ENCODE measurements at regions not wholly inside any gene's neighbourhood (a gene's known extent, or its start where the extent isn't known, plus 50 kb on each side); places are given as distances from the start of the nearest gene placed in this dataset.

DNA sequence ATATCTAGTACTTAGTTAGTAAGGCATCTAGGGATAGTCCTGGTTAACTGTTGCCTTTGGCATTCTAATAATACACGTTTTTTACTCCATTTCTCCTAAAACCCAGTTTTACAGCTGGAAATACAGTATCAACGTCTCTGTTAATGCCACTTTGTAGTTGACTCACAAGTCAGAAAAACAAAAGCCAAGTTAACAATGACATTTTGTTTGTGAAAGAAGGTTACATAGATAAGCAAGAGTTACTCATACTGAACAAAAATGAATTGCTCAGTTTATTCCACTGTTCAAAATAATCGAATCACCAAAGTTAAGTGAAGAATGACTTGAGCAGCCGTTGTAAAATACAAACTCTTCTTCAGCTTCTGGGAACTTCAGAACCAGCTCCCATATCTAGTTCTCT lies 540.3 kb downstream of the ETS1 start:
- Histone ChIP-seq H3K27me3 (ENCODE audit: control insufficient read depth in 3 of 3, insufficient read depth in 3 of 3, low read length in 2 of 3) (no peaks in the 10 kb centered on the region), H3K27ac (ENCODE audit: low read depth in 1 of 2, low read length in 1 of 2) (no peak overlapping the region), H3K9me3 (ENCODE audit: control insufficient read depth in 4 of 4, insufficient read depth in 3 of 4, low read length in 3 of 4) (no peaks in the 10 kb centered on the region), H3K9ac (ENCODE audit: insufficient read depth in 1 of 2, low read length in 2 of 2) (no peak overlapping the region), H3K4me1 (ENCODE audit: control insufficient read depth in 5 of 5, insufficient read depth in 5 of 5, low read length in 5 of 5) (no peaks in the 10 kb centered on the region), H3K4me3 (no peak overlapping the region), H3K36me3 (ENCODE audit: control insufficient read depth in 4 of 4, insufficient read depth in 4 of 4, low read length in 4 of 4) (no peaks in the 10 kb centered on the region)
- WGBS, 2 donors, result 85 to 88% methylated on average over 4 of the region's 4 CpGs
- ATAC-seq (ENCODE audit: insufficient read depth, low FRiP score) (no peak), DNase-seq (no peak)
- TF ChIP-seq, protein P1, sequence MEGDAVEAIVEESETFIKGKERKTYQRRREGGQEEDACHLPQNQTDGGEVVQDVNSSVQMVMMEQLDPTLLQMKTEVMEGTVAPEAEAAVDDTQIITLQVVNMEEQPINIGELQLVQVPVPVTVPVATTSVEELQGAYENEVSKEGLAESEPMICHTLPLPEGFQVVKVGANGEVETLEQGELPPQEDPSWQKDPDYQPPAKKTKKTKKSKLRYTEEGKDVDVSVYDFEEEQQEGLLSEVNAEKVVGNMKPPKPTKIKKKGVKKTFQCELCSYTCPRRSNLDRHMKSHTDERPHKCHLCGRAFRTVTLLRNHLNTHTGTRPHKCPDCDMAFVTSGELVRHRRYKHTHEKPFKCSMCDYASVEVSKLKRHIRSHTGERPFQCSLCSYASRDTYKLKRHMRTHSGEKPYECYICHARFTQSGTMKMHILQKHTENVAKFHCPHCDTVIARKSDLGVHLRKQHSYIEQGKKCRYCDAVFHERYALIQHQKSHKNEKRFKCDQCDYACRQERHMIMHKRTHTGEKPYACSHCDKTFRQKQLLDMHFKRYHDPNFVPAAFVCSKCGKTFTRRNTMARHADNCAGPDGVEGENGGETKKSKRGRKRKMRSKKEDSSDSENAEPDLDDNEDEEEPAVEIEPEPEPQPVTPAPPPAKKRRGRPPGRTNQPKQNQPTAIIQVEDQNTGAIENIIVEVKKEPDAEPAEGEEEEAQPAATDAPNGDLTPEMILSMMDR (IDR thresholded peaks at IDR 0.05; ENCODE audit: control extremely low read depth, extremely low read depth), result no peak

DNA sequence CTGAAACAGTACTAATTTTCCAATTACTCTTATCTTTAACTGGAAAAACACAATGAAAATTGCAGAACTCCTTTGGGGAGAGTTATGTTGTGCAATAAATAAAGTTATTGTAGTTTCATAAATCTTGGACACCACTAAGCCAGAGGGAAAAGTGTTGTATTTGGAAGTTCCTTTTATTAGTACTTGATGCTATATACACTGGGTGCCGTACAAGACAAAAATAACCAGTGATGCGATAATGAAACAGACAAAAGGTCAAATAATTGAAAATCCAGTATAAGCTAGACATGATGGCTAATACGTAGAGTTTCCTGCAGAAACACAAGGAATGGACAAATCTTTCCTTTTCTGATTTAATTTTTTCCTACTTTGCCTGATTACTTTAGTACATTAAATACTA lies 541.1 kb downstream of the ETS1 start:
- H3K27ac ChIP-seq (ENCODE audit: low read depth in 1 of 2, low read length in 1 of 2), result no peak overlapping the region
- H3K36me3 ChIP-seq (ENCODE audit: control insufficient read depth in 4 of 4, insufficient read depth in 4 of 4, low read length in 4 of 4), result no peaks in the 10 kb centered on the region
- no peak overlapping the region for H3K4me3 ChIP-seq
- H3K27me3 ChIP-seq (ENCODE audit: control insufficient read depth in 3 of 3, insufficient read depth in 3 of 3, low read length in 2 of 3), result no peaks in the 10 kb centered on the region
- 80 to 85% methylated on average over 3 of the region's 3 CpGs for WGBS, 2 donors
- DNase-seq, result no peak
- TF ChIP-seq, protein P1 (IDR thresholded peaks at IDR 0.05; ENCODE audit: control extremely low read depth, extremely low read depth), result no peak
- no peak for ATAC-seq (ENCODE audit: insufficient read depth, low FRiP score)
- no peak overlapping the region for H3K9ac ChIP-seq (ENCODE audit: insufficient read depth in 1 of 2, low read length in 2 of 2)
- no peaks in the 10 kb centered on the region for H3K4me1 ChIP-seq (ENCODE audit: control insufficient read depth in 5 of 5, insufficient read depth in 5 of 5, low read length in 5 of 5)
- no peaks in the 10 kb centered on the region for H3K9me3 ChIP-seq (ENCODE audit: control insufficient read depth in 4 of 4, insufficient read depth in 3 of 4, low read length in 3 of 4)

DNA sequence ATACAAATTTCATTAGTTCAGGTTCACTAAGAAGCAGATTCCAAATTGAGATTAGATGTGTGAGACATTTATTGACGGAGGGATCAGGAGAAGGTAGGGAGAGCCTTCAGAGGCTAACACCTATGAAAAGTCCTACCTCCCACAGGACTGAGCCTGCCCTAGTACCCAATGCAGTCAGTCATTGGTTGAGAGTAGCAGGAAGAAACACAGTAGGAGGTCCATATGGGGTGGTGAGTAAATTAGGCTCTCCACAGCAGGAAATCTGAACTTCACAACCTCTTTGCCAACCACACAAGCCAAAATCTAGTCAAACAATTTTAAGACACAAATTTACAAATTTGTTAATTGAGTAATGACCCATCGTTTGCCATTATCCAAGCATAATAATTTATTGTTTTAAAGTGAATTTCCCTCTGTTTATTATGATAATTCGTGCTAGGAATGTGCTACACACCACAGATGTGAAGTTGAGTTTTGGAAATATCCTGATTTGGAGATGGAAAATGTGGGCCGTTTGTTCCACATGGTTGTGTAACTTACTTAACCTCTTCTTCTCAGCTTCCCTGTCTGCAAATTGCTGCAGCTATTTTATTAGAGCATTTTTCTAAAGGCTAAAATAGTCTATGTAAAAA lies 542.1 kb downstream of the ETS1 start:
- TF ChIP-seq, protein P1 (IDR thresholded peaks at IDR 0.05; ENCODE audit: control extremely low read depth, extremely low read depth), result no peak
- Histone ChIP-seq H3K27ac (ENCODE audit: low read depth in 1 of 2, low read length in 1 of 2) (no peak overlapping the region), H3K36me3 (ENCODE audit: control insufficient read depth in 4 of 4, insufficient read depth in 4 of 4, low read length in 4 of 4) (no peaks in the 10 kb centered on the region), H3K27me3 (ENCODE audit: control insufficient read depth in 3 of 3, insufficient read depth in 3 of 3, low read length in 2 of 3) (no peaks in the 10 kb centered on the region), H3K9ac (ENCODE audit: insufficient read depth in 1 of 2, low read length in 2 of 2) (no peak overlapping the region), H3K4me1 (ENCODE audit: control insufficient read depth in 5 of 5, insufficient read depth in 5 of 5, low read length in 5 of 5) (no peaks in the 10 kb centered on the region), H3K9me3 (ENCODE audit: control insufficient read depth in 4 of 4, insufficient read depth in 3 of 4, low read length in 3 of 4) (no peaks in the 10 kb centered on the region), H3K4me3 (no peak overlapping the region)
- ATAC-seq (ENCODE audit: insufficient read depth, low FRiP score), result no peak
- 29 to 56% methylated on average over 4 of the region's 4 CpGs for WGBS, 2 donors
- DNase-seq, result no peak

DNA sequence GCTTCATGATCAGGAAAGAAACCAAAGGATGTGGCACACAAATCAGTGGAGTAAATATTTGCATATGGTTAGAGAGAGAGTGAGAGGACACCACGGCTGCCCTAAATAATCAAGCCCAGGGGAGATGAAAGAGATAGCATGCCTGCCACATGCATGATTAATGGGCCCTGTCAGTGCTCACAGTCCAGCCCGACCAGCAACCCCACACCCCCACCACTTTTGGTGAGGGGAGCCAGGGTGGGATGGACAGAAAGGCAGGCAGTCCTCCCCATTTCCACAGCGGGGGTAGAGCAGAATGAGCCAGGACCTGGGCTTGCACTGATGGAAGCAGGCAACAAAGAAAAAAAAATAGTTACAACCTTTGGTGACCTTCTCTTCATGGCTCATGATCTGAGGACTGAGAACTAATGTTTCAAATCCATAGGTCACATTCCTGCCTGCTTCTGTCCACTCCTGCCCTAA lies 545.0 kb downstream of the ETS1 start:
- H3K9ac ChIP-seq (ENCODE audit: insufficient read depth in 1 of 2, low read length in 2 of 2), result no peak overlapping the region
- H3K27me3 ChIP-seq (ENCODE audit: control insufficient read depth in 3 of 3, insufficient read depth in 3 of 3, low read length in 2 of 3), result no peaks in the 10 kb centered on the region
- peaks cover 0 to 2% (median 0%) of the 10 kb centered on the region in 5 donors for H3K4me1 ChIP-seq (ENCODE audit: control insufficient read depth in 5 of 5, insufficient read depth in 5 of 5, low read length in 5 of 5)
- DNase-seq (no peak), ATAC-seq (ENCODE audit: insufficient read depth, low FRiP score) (no peak)
- no peak overlapping the region for H3K27ac ChIP-seq (ENCODE audit: low read depth in 1 of 2, low read length in 1 of 2)
- no peak overlapping the region for H3K4me3 ChIP-seq
- H3K9me3 ChIP-seq (ENCODE audit: control insufficient read depth in 4 of 4, insufficient read depth in 3 of 4, low read length in 3 of 4), result no peaks in the 10 kb centered on the region
- no peaks in the 10 kb centered on the region for H3K36me3 ChIP-seq (ENCODE audit: control insufficient read depth in 4 of 4, insufficient read depth in 4 of 4, low read length in 4 of 4)
- WGBS, 2 donors, result 35 to 36% methylated on average over 3 of the region's 3 CpGs
- TF ChIP-seq, protein P1 (IDR thresholded peaks at IDR 0.05; ENCODE audit: control extremely low read depth, extremely low read depth), result no peak
